ENCODE measurements at regions not wholly inside any gene's neighbourhood (a gene's known extent, or its start where the extent isn't known, plus 50 kb on each side); places are given as distances from the start of the nearest gene placed in this dataset.
"Not testable (repeated sequence)": the region's sequence is repeated elsewhere in the genome, so short reads cannot be mapped to it uniquely, and the experiment has no call there.

DNA sequence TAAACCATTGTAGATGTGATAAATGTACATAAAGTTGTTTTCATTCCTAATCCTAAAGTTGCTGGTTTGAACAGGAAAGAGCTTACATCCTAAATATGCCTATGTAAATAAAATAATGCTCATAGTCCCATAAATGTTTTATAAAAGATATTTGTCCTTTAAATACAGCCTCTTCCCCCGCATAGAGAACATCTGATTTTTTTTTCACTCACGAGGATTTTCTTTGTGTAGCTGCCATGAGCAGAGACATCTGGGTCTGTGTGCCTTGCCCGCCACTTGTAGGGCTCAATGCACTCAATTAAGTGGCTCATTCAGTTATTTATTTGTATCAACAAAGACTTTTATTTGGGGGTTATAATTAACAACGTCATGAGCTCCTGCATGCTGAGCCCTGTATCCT lies 72.8 kb downstream of the SOWAHC start:
- Mint-ChIP-seq H3K4me1 (no peaks in the 10 kb centered on the region), H3K27me3 (peaks cover 14% of the 10 kb centered on the region), H3K27ac (no peak overlapping the region), H3K9me3 (peaks cover 0 to 2% (median 0%) of the 10 kb centered on the region in 7 donors), H3K4me3 (no peak overlapping the region), H3K36me3 (no peaks in the 10 kb centered on the region)
- no peaks in the 10 kb centered on the region for H3K9me3 ChIP-seq (ENCODE audit: control insufficient read depth in 2 of 2, low read length in 2 of 2)
- H3K36me3 ChIP-seq (ENCODE audit: control insufficient read depth, insufficient read depth, low read length): no peaks in the 10 kb centered on the region
- ATAC-seq (ENCODE audit: low read depth in 2 of 2): no peak
- DNase-seq: no peak
- H3K27me3 ChIP-seq (ENCODE audit: control insufficient read depth, insufficient read depth, low read length): no peaks in the 10 kb centered on the region
- no peaks in the 10 kb centered on the region for H3K4me1 ChIP-seq (ENCODE audit: control insufficient read depth, insufficient read depth, low read length, poor library complexity, severe bottlenecking)
- H3K27ac ChIP-seq (ENCODE audit: insufficient read depth, low read length, poor library complexity, severe bottlenecking): no peak overlapping the region
- H3K4me3 ChIP-seq (ENCODE audit: low read depth, low read length): no peak overlapping the region

GRCh38 chr2:109689182-109689930 lies 75.2 kb downstream of the SOWAHC start:
- Mint-ChIP-seq H3K4me1 (no peaks in the 10 kb centered on the region), H3K4me3 (no peak overlapping the region), H3K27ac (no peak overlapping the region), H3K27me3 (peaks cover 14% of the 10 kb centered on the region), H3K9me3 (peaks cover 0 to 6% (median 0%) of the 10 kb centered on the region in 7 donors), H3K36me3 (no peaks in the 10 kb centered on the region)
- Histone ChIP-seq H3K27ac (ENCODE audit: insufficient read depth, low read length, poor library complexity, severe bottlenecking) (no peak overlapping the region), H3K27me3 (ENCODE audit: control insufficient read depth, insufficient read depth, low read length) (no peaks in the 10 kb centered on the region), H3K4me1 (ENCODE audit: control insufficient read depth, insufficient read depth, low read length, poor library complexity, severe bottlenecking) (no peaks in the 10 kb centered on the region), H3K36me3 (ENCODE audit: control insufficient read depth, insufficient read depth, low read length) (no peaks in the 10 kb centered on the region), H3K4me3 (ENCODE audit: low read depth, low read length) (no peak overlapping the region), H3K9me3 (ENCODE audit: control insufficient read depth in 2 of 2, low read length in 2 of 2) (no peaks in the 10 kb centered on the region)
- ATAC-seq (ENCODE audit: low read depth in 2 of 2) (no peak), DNase-seq (no peak)

- no peak overlapping the region for H3K27ac ChIP-seq (ENCODE audit: insufficient read depth, low read length, poor library complexity, severe bottlenecking)
- Mint-ChIP-seq H3K36me3 (no peaks in the 10 kb centered on the region), H3K27me3 (peaks cover 17% of the 10 kb centered on the region), H3K4me3 (no peak overlapping the region), H3K9me3 (peaks cover 0 to 6% (median 0%) of the 10 kb centered on the region in 7 donors), H3K4me1 (no peaks in the 10 kb centered on the region), H3K27ac (no peak overlapping the region)
- ATAC-seq (ENCODE audit: low read depth in 2 of 2) (no peak), DNase-seq (no peak)
- H3K4me1 ChIP-seq (ENCODE audit: control insufficient read depth, insufficient read depth, low read length, poor library complexity, severe bottlenecking): no peaks in the 10 kb centered on the region
- H3K36me3 ChIP-seq (ENCODE audit: control insufficient read depth, insufficient read depth, low read length): no peaks in the 10 kb centered on the region
- H3K27me3 ChIP-seq (ENCODE audit: control insufficient read depth, insufficient read depth, low read length): no peaks in the 10 kb centered on the region
- no peaks in the 10 kb centered on the region for H3K9me3 ChIP-seq (ENCODE audit: control insufficient read depth in 2 of 2, low read length in 2 of 2)
- H3K4me3 ChIP-seq (ENCODE audit: low read depth, low read length): no peak overlapping the region
These were observed 75.8 kb downstream of the SOWAHC start for GRCh38 chr2:109689973-109690372.

DNA sequence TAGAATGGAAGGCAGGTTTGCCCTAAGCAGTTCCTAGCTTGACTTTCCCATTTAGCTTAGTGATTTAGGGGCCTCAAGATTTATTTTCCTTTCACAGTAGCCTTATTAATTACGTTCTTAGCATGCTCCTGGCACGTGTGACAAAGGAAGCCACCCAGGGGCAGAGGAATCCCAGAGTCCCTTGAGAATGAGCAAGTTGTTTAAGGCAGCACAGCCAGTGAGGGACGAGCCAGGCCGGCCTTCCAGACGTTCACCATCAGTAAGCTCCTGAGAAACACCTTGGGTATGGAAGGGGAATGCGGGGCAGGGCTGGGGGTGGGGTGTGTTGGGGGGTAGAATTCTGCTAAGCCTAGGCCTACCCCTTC lies 76.3 kb downstream of the SOWAHC start:
- Mint-ChIP-seq H3K9me3 (peaks cover 0 to 6% (median 0%) of the 10 kb centered on the region in 7 donors), H3K36me3 (no peaks in the 10 kb centered on the region), H3K27ac (no peak overlapping the region), H3K27me3 (peaks cover 17% of the 10 kb centered on the region), H3K4me3 (no peak overlapping the region), H3K4me1 (no peaks in the 10 kb centered on the region)
- ATAC-seq (ENCODE audit: low read depth in 2 of 2): no peak
- H3K27me3 ChIP-seq (ENCODE audit: control insufficient read depth, insufficient read depth, low read length): no peaks in the 10 kb centered on the region
- no peaks in the 10 kb centered on the region for H3K9me3 ChIP-seq (ENCODE audit: control insufficient read depth in 2 of 2, low read length in 2 of 2)
- H3K36me3 ChIP-seq (ENCODE audit: control insufficient read depth, insufficient read depth, low read length): no peaks in the 10 kb centered on the region
- no peak overlapping the region for H3K27ac ChIP-seq (ENCODE audit: insufficient read depth, low read length, poor library complexity, severe bottlenecking)
- H3K4me1 ChIP-seq (ENCODE audit: control insufficient read depth, insufficient read depth, low read length, poor library complexity, severe bottlenecking): no peaks in the 10 kb centered on the region
- H3K4me3 ChIP-seq (ENCODE audit: low read depth, low read length): no peak overlapping the region
- DNase-seq: no peak

GRCh38 chr2:109690822-109691541 lies 76.8 kb downstream of the SOWAHC start:
- no peaks in the 10 kb centered on the region for H3K4me1 ChIP-seq (ENCODE audit: control insufficient read depth, insufficient read depth, low read length, poor library complexity, severe bottlenecking)
- peaks cover 17% of the 10 kb centered on the region for H3K27me3 Mint-ChIP-seq
- no peaks in the 10 kb centered on the region for H3K27me3 ChIP-seq (ENCODE audit: control insufficient read depth, insufficient read depth, low read length)

DNA sequence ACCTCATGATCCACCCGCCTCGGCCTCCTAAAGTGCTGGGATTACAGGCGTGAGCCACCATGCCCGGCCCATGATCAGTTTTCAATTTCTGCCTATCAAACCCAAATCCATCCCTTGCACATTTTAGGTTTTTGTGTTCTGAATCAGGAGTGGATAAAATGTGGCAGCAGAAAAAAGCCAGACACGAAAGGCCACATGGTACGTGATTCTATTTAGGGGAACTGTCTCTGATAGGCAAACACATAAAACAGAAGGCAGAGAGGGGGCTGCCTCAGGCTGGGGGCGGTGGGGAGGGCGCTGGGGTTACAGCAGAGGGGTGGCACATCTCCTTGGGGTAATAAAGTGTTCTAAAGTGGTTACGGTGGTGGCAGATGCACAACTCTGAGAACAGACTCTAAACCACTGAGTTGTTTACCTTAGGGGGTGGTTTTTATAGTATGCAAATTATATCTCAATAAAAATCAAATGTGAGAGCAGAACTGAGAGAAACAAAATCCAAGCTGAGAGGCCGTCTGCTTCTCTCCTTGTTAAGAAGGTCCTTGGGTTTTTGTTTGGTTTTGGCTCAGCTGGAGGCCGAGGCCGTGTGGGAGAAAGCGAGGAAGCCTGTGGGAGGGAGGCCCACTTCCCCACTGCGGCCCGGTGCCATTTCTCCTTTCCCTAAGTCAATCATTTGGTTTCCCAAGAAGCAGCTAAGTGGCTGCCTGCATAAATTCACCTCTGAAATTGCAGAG lies 78.0 kb downstream of the SOWAHC start:
- Histone ChIP-seq H3K9me3 (ENCODE audit: control insufficient read depth in 2 of 2, low read length in 2 of 2) (no peaks in the 10 kb centered on the region), H3K36me3 (ENCODE audit: control insufficient read depth, insufficient read depth, low read length) (no peaks in the 10 kb centered on the region), H3K4me3 (ENCODE audit: low read depth, low read length) (no peak overlapping the region), H3K4me1 (ENCODE audit: control insufficient read depth, insufficient read depth, low read length, poor library complexity, severe bottlenecking) (no peaks in the 10 kb centered on the region), H3K27me3 (ENCODE audit: control insufficient read depth, insufficient read depth, low read length) (no peaks in the 10 kb centered on the region), H3K27ac (ENCODE audit: insufficient read depth, low read length, poor library complexity, severe bottlenecking) (no peak overlapping the region)
- H3K9me3 Mint-ChIP-seq: peaks cover 0 to 6% (median 0%) of the 10 kb centered on the region in 7 donors
- DNase-seq: no peak
- H3K27ac Mint-ChIP-seq: no peak overlapping the region
- no peak overlapping the region for H3K4me3 Mint-ChIP-seq
- peaks cover 23% of the 10 kb centered on the region for H3K27me3 Mint-ChIP-seq
- H3K4me1 Mint-ChIP-seq: no peaks in the 10 kb centered on the region
- H3K36me3 Mint-ChIP-seq: no peaks in the 10 kb centered on the region
- no peak for ATAC-seq (ENCODE audit: low read depth in 2 of 2)

More at GRCh38 chr2:109690822-109691541, 76.8 kb downstream of the SOWAHC start:
- no peak overlapping the region for H3K4me3 Mint-ChIP-seq
- Histone ChIP-seq H3K9me3 (ENCODE audit: control insufficient read depth in 2 of 2, low read length in 2 of 2) (no peaks in the 10 kb centered on the region), H3K4me3 (ENCODE audit: low read depth, low read length) (no peak overlapping the region), H3K36me3 (ENCODE audit: control insufficient read depth, insufficient read depth, low read length) (no peaks in the 10 kb centered on the region), H3K27ac (ENCODE audit: insufficient read depth, low read length, poor library complexity, severe bottlenecking) (no peak overlapping the region)
- DNase-seq (no peak), ATAC-seq (ENCODE audit: low read depth in 2 of 2) (no peak)
- peaks cover 0 to 6% (median 0%) of the 10 kb centered on the region in 7 donors for H3K9me3 Mint-ChIP-seq
- H3K36me3 Mint-ChIP-seq: no peaks in the 10 kb centered on the region
- H3K27ac Mint-ChIP-seq: no peak overlapping the region
- no peaks in the 10 kb centered on the region for H3K4me1 Mint-ChIP-seq

- not testable (repeated sequence) for H3K36me3 Mint-ChIP-seq; H3K27ac ChIP-seq (ENCODE audit: insufficient read depth, low read length, poor library complexity, severe bottlenecking); H3K27me3 ChIP-seq (ENCODE audit: control insufficient read depth, insufficient read depth, low read length); H3K4me3 ChIP-seq (ENCODE audit: low read depth, low read length); H3K36me3 ChIP-seq (ENCODE audit: control insufficient read depth, insufficient read depth, low read length); H3K4me3 Mint-ChIP-seq; H3K9me3 Mint-ChIP-seq; H3K4me1 ChIP-seq (ENCODE audit: control insufficient read depth, insufficient read depth, low read length, poor library complexity, severe bottlenecking); H3K9me3 ChIP-seq (ENCODE audit: control insufficient read depth in 2 of 2, low read length in 2 of 2); H3K27ac Mint-ChIP-seq; DNase-seq; ATAC-seq (ENCODE audit: low read depth in 2 of 2); H3K4me1 Mint-ChIP-seq
- H3K27me3 Mint-ChIP-seq: peaks cover 19% of the 10 kb centered on the region
These were observed 78.7 kb downstream of the SOWAHC start for GRCh38 chr2:109692831-109693230.
